GM21447 (cell line): ENCODE measurements at regions not wholly inside any gene's neighbourhood (a gene's known extent, or its start where the extent isn't known, plus 50 kb on each side); places are given as distances from the start of the nearest gene placed in this dataset.
"Not testable (repeated sequence)": the region's sequence is repeated elsewhere in the genome, so short reads cannot be mapped to it uniquely, and the experiment has no call there.

Experiments
- ATAC-seq: cut with Tn5 transposase; IDR thresholded peaks from one replicate; pipeline ENCODE4 v1.9.1; 2021; ENCODE audit not compliant: unreplicated experiment

GRCh38 chr4:66855956-66856355, 689.3 kb downstream of the CENPC start:
- no peak for ATAC-seq

GRCh38 chr4:66853845-66854244, 691.5 kb downstream of the CENPC start:
- no peak for ATAC-seq

GRCh38 chr4:66852843-66853242, 692.5 kb downstream of the CENPC start:
- ATAC-seq = no peak

- ATAC-seq = no peak
These were observed 695.7 kb downstream of the CENPC start for GRCh38 chr4:66849596-66849995.

- no peak for ATAC-seq
These were observed 702.6 kb downstream of the CENPC start for GRCh38 chr4:66842724-66843088.

DNA sequence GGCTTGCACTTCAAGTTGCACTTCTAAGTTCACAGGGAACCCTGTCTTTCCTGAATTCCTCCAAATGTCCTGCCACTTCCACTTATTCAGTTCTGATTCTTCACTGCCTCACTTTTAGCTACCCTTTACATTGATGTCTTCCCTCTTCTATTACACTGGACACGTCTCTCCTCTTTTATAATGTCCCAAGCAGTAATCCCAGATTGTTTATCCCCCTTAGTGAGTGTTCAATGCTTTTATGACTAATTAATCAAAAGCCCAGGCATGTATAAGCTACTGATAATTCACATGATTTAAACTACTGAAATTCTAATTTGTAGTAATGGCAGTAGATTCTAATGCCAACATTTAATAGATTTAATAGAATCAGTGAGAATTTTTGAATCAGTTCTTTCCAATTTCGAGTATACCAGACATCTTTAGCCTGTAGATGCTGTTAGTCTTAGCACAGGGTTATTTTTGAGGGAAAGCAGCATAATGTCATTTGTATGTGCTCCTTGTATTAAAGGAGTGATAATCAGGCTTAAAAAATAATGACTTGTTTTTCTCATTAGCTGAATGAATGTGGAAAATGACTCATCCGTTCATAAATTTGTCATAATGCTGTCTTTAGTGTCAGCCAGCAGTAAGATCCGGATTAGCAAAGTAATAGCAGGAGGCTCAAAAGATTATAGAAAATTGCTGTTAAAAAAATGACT, 703.1 kb downstream of the CENPC start:
- ATAC-seq = no peak

- no peak for ATAC-seq
These were observed 705.1 kb downstream of the CENPC start for GRCh38 chr4:66840178-66840577.

DNA sequence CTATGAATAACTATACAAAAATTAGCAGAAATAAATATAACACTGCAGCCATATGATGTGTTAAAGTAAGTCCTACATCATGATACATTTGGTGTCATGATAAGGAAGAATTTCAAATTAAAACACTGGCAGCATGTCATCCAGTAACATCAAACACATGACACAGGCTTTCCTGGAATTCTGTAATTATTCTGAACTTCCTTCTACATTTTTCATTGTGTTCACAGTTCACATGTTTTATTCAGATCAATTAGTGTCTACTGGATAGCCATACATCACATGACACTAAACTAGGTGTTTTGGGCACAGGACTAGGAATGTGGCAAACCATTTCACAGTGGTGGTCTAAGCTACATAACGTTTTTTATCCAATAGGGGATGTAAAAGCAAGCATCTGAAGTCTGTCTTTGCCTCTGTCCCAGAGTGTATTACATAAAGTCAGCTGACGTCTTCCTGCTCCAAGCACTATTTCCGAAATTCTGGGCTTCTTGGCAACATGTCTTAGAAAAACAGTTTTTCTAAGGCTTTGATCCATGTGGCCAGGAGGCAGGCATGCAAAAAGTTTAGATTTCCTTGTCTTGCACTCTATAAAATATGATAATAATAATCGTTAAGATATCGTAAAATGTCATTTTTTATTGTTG, 707.9 kb downstream of the CENPC start:
- ATAC-seq = no peak

GRCh38 chr4:66829310-66829709, 716.0 kb downstream of the CENPC start:
- no peak for ATAC-seq

GRCh38 chr4:66820681-66821080, 724.6 kb downstream of the CENPC start:
- no peak for ATAC-seq

DNA sequence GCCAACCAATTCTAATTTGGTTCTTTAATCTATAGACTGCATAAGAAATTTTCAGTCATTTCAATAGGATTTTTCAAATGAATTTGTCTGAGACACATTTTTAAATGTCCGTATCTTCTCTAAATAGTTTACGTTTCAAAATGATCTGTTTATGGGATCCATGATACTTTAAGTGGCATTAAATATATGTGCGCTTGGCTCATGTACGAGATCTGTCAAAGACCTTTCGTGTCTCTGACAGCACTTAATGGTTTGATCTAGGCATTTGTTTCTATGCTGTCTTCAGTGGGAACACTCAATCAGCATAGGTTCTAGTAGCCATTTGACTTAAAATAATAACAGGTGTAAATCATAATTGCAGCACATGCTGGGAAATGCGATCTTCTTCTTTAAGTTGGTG, 731.0 kb downstream of the CENPC start:
- ATAC-seq = no peak

DNA sequence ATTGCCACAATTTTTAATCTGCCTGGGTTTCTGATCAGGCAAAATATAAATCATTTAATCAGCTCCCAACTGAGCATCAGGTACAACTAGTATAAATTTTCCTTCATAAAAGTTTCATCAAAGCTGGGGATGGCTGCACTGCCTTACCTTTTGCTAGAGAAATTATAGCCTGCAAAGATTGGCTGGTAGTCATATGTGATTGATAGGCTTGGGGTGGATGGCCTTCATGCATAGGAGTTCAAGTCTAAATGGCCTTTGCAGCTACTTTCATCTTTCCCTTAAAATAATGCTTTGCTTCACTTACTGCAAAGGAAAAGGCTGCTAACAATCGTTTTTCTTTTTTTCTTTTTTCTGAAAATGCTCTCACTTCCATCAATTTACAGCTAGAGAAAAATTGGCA, 739.7 kb downstream of the CENPC start:
- no peak for ATAC-seq

GRCh38 chr4:66804979-66805378, 740.3 kb downstream of the CENPC start:
- ATAC-seq = no peak

GRCh38 chr4:66797608-66798007, 747.7 kb downstream of the CENPC start:
- no peak for ATAC-seq

- ATAC-seq = no peak
These were observed 749.6 kb downstream of the CENPC start for GRCh38 chr4:66795724-66796123.

DNA sequence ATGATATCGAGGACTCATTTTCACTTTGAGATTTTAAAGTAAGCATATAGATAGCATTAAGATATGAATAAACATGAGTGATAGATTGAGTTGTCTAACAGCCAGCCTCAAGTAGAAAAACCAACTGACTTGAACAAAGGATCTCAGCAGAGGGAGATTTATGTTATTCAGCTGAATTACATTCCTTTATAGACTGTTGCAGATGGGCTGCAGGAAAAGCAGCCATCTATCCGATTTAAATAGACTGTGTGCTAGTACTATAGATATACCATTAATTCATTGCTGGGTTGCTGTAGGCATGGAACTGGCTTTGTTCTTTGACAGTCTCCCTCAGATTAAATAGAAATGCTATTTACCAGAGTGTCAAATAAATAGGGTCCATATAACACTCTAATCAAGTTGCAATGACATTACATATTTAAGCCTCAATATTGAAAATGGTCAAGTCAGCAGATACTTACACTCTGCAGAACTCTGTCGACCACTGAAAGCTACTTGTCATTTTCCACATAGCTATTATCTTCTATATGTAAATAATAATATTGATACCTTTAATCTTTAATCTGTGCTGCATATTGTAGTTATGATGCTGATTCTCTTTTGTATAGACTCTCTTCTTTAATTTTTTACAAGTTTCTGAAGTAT, 750.8 kb downstream of the CENPC start:
- no peak for ATAC-seq

DNA sequence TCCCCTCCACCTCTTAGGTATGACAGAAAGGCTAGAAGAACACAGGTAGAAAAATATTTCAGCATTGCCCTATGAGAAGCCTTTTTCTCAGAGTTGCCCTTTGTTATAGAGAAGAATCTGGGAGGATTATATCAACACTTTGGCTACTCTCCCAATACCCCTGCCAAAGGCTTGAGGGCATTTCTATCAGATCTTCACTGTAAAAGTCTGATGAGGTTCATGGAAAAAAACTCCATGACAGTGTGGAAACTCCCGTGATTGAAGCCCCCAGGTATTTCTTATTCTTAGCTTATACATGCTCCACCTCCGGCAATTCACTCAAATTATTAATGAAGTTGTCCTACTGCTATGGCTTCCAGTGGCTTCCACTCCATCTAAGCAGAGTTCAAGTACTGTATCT, 753.6 kb downstream of the CENPC start:
- ATAC-seq = no peak

- no peak for ATAC-seq
These were observed 759.8 kb downstream of the CENPC start for GRCh38 chr4:66785479-66785878.

DNA sequence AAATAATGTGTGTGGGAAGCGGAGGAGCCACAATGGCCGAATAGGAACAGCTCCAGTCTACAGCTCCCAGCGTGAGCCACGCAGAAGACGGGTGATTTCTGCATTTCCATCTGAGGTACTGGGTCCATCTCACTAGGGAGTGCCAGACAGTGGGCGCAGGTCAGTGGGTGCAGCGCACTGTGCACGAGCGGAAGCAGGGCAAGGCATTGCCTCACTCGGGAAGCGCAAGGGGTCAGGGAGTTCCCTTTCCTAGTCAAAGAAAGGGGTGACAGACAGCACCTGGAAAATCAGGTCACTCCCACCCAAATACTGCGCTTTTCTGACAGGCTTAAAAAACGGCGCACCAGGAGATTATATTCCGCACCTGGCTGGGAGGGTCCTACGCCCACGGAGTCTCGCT, 762.6 kb downstream of the CENPC start:
- ATAC-seq = not testable (repeated sequence)

- no peak for ATAC-seq
These were observed 768.2 kb downstream of the CENPC start for GRCh38 chr4:66777097-66777496.

DNA sequence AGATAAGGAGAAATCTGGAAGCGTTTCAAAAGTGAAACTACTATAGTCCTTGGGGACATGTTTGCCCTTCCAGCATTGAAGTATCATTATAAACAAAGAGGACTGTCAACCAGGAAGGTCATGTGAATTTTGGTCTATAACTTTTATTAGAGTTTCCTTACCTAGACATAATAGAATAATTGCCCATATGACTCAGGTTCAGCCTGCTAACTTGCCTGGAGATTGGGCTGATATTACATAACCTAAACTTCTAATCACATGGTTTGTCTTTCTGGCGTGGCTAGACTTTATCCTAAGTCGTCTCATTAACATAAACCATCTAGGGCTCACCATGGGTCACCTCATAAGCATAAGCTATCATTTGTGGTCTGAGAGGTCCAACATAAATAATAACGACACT, 775.9 kb downstream of the CENPC start:
- ATAC-seq = no peak

DNA sequence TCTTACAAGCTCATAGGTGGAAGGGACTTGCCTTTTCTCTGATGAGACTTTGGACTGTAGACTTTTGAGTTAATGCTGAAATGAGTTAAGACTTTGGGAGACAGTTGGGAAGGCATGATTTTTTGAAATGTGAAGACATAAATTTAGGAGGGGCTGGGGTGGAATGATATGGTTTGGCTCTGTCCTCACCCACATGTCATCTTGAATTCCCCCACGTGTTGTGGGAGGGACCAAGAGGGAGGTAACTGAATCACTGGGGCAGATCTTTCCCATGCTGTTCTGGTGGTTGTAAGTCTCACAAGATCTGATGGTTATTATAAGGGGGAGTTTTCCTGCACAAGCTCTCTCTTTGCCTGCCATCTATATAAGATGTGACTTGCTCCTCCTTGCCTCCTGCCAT, 777.9 kb downstream of the CENPC start:
- no peak for ATAC-seq
